IPS DF 4.7 (cell line): ENCODE measurements at regions not wholly inside any gene's neighbourhood (a gene's known extent, or its start where the extent isn't known, plus 50 kb on each side); places are given as distances from the start of the nearest gene placed in this dataset.
"Not testable (repeated sequence)": the region's sequence is repeated elsewhere in the genome, so short reads cannot be mapped to it uniquely, and the experiment has no call there.

ENCODE experiments used
- DNase-seq: peaks from one replicate; pipeline ENCODE4 v3.0.0-alpha.2; 2013; ENCODE audit warnings: low spot score; ENCODE audit errors: extremely low read depth

- DNase-seq = no peak
Measured at GRCh38 chr1:37372302-37372701, 102.1 kb upstream of the ZC3H12A start.

DNA sequence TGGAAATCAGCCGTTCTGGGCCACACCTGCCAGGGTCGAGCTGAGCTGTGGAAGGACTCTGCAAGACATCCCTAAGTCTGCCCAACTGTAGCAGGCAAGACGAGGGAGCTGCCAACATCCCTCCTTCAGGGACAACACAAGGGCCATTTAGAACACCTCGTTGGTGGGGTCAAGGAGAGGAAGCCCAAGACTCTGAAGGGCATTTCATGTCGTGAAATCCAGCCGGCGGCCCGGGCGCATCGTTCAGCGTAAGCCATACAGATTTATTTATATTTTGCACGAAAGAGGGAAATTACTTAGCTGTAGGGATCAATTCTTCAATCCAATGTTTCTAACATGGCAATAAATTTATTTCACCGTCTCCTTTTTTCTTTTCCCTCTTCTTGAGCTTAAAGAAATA, 101.7 kb upstream of the ZC3H12A start:
- DNase-seq = no peak

GRCh38 chr1:37373413-37373812, 101.0 kb upstream of the ZC3H12A start:
- no peak for DNase-seq

DNA sequence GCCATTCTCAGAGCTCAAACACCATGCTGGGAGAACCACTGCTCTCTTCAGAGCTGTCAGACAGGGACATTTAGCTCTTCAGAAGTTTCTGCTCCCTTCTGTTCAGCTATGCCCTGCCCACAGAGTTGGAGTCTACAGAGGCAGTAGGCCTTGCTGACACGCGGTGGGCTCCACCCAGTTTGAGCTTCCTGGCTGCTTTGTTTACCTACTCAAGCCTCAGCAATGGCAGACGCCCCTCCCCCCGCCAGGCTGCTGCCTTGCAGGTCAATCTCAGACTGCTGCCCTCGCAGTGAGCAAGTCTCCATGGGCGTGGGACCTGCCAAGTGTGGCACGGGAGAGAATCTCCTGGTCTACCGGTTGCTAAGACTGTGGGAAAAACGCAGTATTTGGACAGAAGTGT, 93.8 kb upstream of the ZC3H12A start:
- not testable (repeated sequence) for DNase-seq

GRCh38 chr1:37387854-37388253, 86.5 kb upstream of the ZC3H12A start:
- DNase-seq = no peak

GRCh38 chr1:37389327-37389726, 85.1 kb upstream of the ZC3H12A start:
- DNase-seq = no peak

DNA sequence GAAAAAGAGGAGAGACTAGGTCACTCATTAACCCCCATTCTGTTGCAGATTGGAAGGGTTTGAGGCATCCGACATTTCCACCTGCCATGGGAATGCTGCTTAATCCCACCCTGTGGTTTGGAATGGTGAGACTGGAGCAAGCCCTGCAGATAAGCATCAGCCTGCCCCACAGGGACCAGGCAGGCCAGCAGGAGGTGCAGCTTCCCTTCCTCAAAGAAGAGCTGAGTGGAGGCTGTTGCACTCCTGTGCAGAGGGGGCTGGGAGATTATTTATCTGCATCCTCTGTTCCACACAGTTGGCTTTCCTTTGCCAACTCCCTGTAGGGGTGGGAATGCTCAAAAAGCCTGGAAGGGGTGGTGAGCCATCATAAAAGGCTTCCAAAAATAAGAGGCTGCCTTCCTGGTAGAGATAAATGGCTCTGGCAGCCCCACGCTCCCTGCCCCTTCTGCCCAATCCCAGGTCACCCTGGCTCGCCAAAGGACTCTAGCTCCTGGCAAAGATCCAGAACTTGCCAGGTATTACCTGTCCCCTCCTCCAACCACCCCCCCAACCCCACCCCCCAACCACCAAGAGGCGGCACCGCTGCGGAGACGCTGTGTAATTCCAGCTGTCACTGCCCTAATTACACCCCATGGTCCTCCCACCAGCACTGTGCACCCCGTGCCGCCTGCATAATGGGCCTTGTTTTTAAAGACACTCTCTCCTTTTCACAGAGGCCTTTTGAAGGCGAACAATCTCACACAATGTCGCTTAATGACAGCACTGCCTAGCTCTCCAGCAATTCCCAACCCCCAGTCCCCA, 83.0 kb upstream of the ZC3H12A start:
- DNase-seq = no peak

GRCh38 chr1:37392051-37392450, 82.3 kb upstream of the ZC3H12A start:
- DNase-seq = no peak

DNA sequence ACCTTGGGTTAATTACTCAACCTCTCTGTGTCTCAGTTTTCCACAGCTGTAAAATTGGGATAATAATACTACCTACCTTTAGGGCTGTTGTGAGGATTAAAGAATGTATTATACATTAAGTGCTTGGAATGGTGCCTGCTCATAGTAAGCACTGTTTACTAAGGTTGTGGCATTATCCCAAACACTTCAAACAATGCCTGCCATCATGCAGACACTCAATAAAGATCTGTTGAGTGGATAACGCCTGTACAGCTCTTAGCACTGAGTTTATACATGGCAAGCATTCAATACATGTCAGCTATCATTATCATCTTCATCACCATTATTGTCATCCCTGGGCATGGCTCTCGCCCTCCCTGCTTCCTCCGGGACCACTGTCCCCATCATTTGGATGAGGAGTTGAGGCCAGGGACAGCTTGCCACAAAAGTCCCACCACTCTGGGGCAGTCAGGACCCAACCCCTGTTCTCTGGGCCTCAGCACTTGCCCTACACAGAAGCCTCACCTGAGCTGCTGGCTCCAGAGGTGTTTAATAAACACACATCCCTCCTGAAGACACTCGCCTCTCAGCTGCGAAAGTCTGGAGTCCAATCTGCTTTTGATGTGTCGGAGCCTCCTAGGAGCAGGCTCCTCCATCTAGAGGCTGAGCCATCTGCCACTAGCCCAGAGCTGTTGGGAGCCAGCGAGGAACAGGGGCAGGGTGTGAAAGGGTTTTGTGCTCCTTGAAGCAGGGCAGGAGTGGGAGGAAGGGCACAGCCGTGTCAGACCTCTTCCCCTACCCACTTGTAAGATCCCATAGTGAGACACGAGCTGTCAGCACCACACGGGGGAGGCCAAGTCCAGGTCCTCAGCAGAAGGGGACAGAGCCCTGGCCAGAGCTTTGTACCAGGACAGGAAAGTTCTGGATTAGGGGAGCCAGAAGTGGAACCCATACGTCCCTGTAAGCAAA, 80.9 kb upstream of the ZC3H12A start:
- DNase-seq = no peak

DNA sequence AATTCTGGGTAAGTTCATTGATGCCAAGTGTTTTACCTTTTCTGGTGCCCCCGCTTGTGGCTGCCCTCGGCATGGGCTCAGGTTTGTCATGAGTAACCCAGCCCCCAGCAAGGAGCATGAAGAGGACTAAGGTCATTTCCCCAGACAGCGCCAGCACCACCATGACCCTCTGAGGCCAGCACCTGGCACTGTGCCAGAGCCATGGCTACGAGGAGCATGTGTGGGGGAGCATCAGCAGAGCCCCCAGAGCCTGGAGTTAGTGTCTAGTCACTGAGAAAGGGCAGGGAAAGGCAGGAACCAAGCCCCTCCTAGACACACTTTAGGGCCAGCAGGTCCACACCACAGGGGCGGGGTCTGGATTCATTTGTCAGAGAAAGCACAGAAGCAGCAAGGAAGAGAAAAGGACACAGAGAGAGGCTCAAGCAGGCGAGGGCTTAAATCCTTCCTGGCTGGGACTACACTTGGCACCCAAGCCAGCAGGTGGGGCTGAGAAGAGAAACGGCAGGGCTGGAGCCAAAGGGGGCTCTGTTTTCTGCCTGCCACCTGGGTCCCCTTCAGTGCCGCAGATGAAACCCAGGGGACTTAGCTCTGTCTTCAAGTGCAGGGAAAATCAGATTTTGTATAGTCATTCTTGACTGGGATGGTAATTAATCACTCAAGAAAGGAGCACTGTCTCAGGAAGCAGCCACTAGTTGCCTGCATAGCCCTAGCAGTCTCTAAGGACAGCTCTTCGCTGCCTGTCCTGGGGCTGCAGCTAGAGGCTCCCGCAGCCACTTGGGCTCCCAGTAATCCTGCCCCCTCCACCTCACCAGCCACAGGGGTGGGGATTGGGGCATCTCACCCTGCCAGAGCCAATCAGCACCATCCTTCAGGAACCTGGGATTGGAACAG, 79.6 kb upstream of the ZC3H12A start:
- DNase-seq = no peak

- no peak for DNase-seq
Measured at GRCh38 chr1:37398096-37398495, 76.3 kb upstream of the ZC3H12A start.

DNA sequence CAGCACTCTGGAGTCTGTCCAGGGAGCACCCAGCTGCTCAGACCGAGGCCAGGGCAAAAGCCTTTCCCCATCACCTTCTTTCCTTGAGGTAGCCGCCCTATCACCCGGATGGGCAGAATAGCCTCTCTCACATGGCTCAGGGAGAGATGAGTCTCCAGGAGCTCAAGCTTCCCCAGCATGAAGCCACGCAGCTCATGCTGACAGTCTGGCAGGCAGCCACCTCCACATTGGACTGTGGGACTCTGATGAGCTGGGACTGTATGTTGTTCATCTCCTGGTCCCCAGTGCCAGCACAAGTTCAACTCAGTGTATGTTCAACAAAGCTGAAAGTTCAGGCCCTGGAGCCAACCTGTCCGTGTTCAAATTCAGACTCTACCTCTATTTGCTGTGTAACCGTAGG, 75.2 kb upstream of the ZC3H12A start:
- no peak for DNase-seq

- no peak for DNase-seq
Measured at GRCh38 chr1:37399830-37400464, 74.4 kb upstream of the ZC3H12A start.

DNA sequence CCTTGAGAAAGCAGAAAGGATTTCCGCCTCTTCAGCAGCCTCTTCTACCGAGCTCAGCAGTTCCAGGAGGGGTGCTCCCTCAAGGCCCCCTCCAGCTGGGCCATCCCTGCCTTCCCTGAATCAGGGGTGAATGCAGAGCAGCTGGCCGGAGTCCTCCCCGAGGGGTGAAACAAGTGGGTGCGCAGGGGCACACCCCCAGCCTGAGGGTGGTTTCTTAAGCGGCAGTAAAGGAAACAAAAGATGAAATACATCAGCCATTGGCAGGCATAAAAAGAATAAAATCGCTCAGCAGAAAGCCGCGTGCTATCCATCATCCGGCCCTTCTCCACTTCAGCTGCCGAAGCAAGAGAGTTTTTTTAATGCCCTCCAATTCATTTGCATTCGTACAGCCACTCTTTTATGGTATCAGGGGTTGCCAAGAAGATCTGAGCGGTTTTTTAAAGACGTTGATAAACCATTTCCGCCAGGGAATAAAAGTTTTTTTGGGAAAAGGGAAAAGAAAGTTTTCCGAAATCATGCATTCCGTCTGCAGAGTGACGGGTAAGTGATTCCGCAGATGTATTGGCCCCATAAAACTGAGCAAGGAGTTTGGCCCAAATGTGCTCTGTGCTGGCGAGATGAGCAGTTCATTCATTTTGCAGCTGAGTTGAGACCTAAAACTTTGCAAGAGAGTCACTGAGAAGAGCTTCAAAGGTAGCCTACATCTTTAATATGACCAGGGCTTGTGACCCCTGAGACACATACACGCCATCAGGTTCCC, 73.7 kb upstream of the ZC3H12A start:
- no peak for DNase-seq

- DNase-seq = no peak
Measured at GRCh38 chr1:37403166-37403565, 71.2 kb upstream of the ZC3H12A start.

DNA sequence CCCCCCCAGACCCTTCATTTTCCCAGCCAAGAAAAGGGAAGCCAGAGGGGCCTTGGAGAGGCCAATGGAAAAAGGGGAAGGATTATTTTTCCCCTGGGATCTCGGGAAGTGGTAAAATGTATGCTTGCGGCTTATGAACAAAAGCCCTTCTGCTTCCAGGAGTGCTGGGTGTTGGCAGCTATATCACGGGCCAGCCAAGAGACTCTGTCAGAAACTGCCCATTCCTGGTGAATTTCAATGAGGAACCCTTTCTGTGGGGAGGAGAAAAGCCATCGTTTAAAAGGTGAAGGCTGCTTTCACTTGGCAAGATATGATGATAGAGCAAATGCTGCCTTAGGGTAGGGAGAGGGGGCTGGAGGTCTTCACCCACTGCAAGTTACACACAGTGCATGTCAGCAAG, 69.7 kb upstream of the ZC3H12A start:
- no peak for DNase-seq

GRCh38 chr1:37410105-37410504, 64.3 kb upstream of the ZC3H12A start:
- no peak for DNase-seq

- no peak for DNase-seq
Measured at GRCh38 chr1:37410815-37411214, 63.6 kb upstream of the ZC3H12A start.

GRCh38 chr1:37415611-37416244, 58.7 kb upstream of the ZC3H12A start:
- no peak for DNase-seq

GRCh38 chr1:37420456-37420855, 53.9 kb upstream of the ZC3H12A start:
- no peak for DNase-seq
